HFFc6 (cell line): ENCODE measurements at regions not wholly inside any gene's neighbourhood (a gene's known extent, or its start where the extent isn't known, plus 50 kb on each side); places are given as distances from the start of the nearest gene placed in this dataset.

Experiments
- DNase-seq: peaks from one replicate; pipeline ENCODE4 v3.0.0-alpha.2; 2018
- H3K27ac Mint-ChIP-seq: 2 replicates; pipeline ENCODE4 v1.8.0; 2020; ENCODE audit warnings: mild to moderate bottlenecking, mixed read lengths
- H3K27me3 Mint-ChIP-seq: 2 replicates; pipeline ENCODE4 v1.8.0; 2021; ENCODE audit warnings: mild to moderate bottlenecking, moderate library complexity, mixed read lengths; ENCODE audit not compliant: insufficient read depth
- H3K36me3 Mint-ChIP-seq: 2 replicates; pipeline ENCODE4 v1.8.0; 2021; ENCODE audit warnings: low read depth, mixed read lengths
- H3K4me1 Mint-ChIP-seq: 2 replicates; pipeline ENCODE4 v1.8.0; 2020; ENCODE audit warnings: low read depth, mixed read lengths
- H3K4me3 Mint-ChIP-seq: 2 replicates; pipeline ENCODE4 v1.8.0; 2020; ENCODE audit warnings: mild to moderate bottlenecking, moderate library complexity, mixed read lengths
- H3K9me3 Mint-ChIP-seq: 2 replicates; pipeline ENCODE4 v1.8.0; 2020; ENCODE audit warnings: mild to moderate bottlenecking, mixed read lengths
- CTCF ChIP-seq: fragments of 200-600 bp; sonication (generic); IDR thresholded peaks from 2 replicates; pipeline ENCODE4 v1.5.0; 2021; ENCODE audit warnings: antibody characterized with exemption, mild to moderate bottlenecking

GRCh38 chr14:35971965-35972630 lies 146.0 kb downstream of the BRMS1L start:
- Mint-ChIP-seq H3K36me3 (no peaks in the 10 kb centered on the region), H3K4me1 (no peaks in the 10 kb centered on the region), H3K27me3 (peaks cover 6% of the 10 kb centered on the region; the same call in 1 of the 2 replicates), H3K4me3 (no peak overlapping the region), H3K9me3 (no peaks in the 10 kb centered on the region), H3K27ac (no peak overlapping the region)
- no peak for DNase-seq
- no peak for TF ChIP-seq CTCF

- Mint-ChIP-seq H3K4me1 (no peaks in the 10 kb centered on the region), H3K36me3 (no peaks in the 10 kb centered on the region), H3K27me3 (peaks cover 6% of the 10 kb centered on the region; the same call in 1 of the 2 replicates), H3K4me3 (no peak overlapping the region), H3K9me3 (no peaks in the 10 kb centered on the region), H3K27ac (no peak overlapping the region)
- DNase-seq, result no peak
- TF ChIP-seq CTCF, result no peak
Observed at GRCh38 chr14:35969310-35969709, 143.2 kb downstream of the BRMS1L start.

GRCh38 chr14:35965400-35965799 lies 139.3 kb downstream of the BRMS1L start:
- Mint-ChIP-seq H3K9me3 (no peaks in the 10 kb centered on the region), H3K4me1 (no peaks in the 10 kb centered on the region)

GRCh38 chr14:35964697-35965286 lies 138.7 kb downstream of the BRMS1L start:
- H3K27me3 Mint-ChIP-seq, result peaks cover 1% of the 10 kb centered on the region; the same call in 1 of the 2 replicates
- no peaks in the 10 kb centered on the region for H3K9me3 Mint-ChIP-seq
- DNase-seq, result no peak
- TF ChIP-seq CTCF, result no peak
- H3K36me3 Mint-ChIP-seq, result no peaks in the 10 kb centered on the region
- no peak overlapping the region for H3K4me3 Mint-ChIP-seq
- H3K4me1 Mint-ChIP-seq, result no peaks in the 10 kb centered on the region
- no peak overlapping the region for H3K27ac Mint-ChIP-seq

More at GRCh38 chr14:35965400-35965799, 139.3 kb downstream of the BRMS1L start:
- DNase-seq, result no peak
- no peaks in the 10 kb centered on the region for H3K36me3 Mint-ChIP-seq
- H3K27me3 Mint-ChIP-seq, result peaks cover 1% of the 10 kb centered on the region; the same call in 1 of the 2 replicates
- no peak overlapping the region for H3K27ac Mint-ChIP-seq
- no peak for TF ChIP-seq CTCF
- H3K4me3 Mint-ChIP-seq, result no peak overlapping the region

GRCh38 chr14:35963209-35963608 lies 137.1 kb downstream of the BRMS1L start:
- H3K9me3 Mint-ChIP-seq, result no peaks in the 10 kb centered on the region

More at GRCh38 chr14:35963209-35963608, 137.1 kb downstream of the BRMS1L start:
- Mint-ChIP-seq H3K27me3 (peaks cover 1% of the 10 kb centered on the region; the same call in 1 of the 2 replicates), H3K27ac (no peak overlapping the region), H3K4me1 (no peaks in the 10 kb centered on the region), H3K4me3 (no peak overlapping the region), H3K36me3 (no peaks in the 10 kb centered on the region)
- no peak for DNase-seq
- TF ChIP-seq CTCF, result peak; percentile 50
